G401 (cell line): ENCODE measurements at regions not wholly inside any gene's neighbourhood (a gene's known extent, or its start where the extent isn't known, plus 50 kb on each side); places are given as distances from the start of the nearest gene placed in this dataset.
"Not testable (repeated sequence)": the region's sequence is repeated elsewhere in the genome, so short reads cannot be mapped to it uniquely, and the experiment has no call there.

Experiments
- DNase-seq: peaks from one replicate; pipeline ENCODE4 v3.0.0-alpha.2; 2015; ENCODE audit warnings: low spot score
- in situ Hi-C: cut with HindIII; loops from 2 replicates; pipeline ENCODE4 v1.10.0; 2016; ENCODE audit warnings: low sequenced_read_pairs, mixed read lengths

DNA sequence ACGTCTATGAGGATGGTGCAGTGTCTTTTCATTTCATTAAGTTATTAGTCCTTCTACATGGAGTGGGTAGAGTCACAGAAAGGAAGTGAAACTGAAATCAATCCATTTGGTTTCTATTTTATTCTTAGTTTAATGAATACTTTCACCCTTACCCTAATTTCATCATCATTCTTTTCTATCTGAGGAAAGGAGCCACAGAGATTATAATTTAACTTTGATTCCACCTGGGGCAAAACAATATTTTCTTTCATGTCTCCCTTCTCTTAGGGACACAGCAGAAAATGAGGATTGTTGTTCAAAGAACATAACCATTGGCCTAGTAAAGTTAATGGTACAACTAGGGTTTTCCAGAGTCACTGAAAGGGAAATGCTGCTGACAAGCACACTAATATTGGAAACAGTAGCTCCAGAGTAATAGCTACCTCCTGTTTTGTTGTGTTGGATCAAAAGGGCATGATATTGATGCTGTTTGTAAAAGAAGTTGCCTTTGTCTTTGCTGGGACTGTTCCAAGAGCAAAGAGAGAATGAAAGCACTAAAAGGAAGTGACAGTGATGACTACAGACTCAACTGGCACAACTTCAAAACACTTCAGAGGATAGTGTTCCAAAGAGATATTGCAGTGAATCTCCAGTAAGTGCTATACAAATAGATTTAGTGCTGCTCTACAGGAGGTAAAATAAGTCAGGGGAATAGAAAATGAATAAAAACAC is 247.1 kb upstream of the PITX2 start:
- no peak for DNase-seq
- in situ Hi-C loops, result no loop called here

DNA sequence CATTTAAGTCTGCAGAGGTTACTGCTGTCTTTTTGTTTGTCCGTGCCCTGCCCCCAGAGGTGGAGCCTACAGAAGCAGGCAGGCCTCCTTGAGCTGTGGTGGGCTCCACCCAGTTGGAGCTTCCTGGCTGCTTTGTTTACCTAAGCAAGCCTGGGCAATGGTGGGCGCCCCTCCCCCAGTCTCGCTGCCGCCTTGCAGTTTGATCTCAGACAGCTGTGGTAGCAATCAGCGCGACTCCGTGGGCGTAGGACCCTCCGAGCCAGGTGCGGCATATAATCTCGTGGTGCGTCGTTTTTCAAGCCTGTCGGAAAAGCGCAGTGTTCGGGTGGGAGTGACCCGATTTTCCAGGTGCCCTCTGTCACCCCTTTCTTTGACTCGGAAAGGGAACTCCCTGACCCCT is 253.3 kb upstream of the PITX2 start:
- DNase-seq, in situ Hi-C loops: not testable (repeated sequence)

DNA sequence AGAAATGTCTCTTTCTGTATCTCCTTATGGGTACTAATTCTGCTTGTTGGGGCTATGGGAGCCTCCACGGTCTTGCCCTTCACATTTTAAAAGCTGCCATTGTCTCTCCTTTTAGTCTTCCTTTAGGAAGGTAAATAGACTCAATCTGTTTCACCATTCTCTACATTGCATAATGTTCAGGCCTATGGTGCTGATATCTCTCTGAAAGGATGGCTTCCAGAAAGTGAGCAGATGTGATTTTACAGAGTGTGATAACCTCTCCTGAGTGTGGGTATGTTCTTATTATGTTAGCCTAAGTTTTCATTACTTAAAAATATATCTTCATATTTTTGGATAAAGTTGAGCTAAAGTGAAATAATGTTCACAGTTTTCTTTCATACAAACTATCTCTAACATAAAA is 254.0 kb upstream of the PITX2 start:
- DNase-seq, result no peak
- in situ Hi-C loops, result no loop called here

DNA sequence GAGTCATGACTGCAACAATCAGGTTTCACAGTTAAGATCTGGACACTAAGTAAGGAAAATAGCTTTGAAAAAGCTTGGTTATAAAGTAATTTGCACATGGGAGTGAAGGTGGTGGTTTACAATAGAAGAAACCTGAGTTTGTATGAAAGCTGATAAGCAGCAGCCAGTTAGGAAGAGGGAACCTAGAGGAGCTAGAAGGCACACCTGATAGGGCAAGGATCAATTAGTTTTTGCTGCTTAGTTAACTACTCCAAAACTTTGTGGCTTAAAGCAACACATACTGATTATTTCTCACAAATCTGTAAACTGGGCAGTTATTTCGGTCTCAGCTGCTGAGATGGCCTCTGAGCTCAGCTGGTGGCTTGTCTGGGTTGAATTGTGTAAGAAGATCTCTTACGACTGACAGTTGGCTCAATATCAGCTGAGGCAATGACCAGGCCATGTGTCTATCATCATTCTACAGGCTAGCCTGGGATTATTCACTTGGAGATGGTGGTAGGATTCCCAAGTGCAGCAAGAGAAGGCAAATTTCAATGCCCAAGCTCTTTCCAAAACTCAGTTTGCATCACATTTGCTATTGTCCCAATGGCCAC is 255.0 kb upstream of the PITX2 start:
- in situ Hi-C loops, result no loop called here
- no peak for DNase-seq

DNA sequence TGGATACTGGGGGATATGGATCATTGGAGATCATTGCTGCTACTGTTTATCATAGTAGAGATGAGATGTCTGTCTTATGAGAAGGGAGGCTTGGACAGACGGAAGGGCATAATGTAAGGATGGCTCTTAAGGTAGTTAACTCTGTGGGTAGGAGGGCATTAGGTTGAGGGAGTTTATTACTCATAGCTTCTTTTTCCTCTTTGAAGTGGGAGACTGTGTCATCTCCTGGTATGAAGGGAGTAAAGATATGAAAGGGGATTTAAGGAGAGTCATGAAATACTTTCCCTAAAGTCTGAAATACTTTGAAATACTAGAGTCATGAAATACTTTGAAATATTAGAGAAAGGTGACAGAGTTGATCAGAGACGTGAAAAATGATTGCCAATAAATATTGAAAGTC is 255.5 kb upstream of the PITX2 start:
- in situ Hi-C loops, result no loop called here
- DNase-seq, result no peak

DNA sequence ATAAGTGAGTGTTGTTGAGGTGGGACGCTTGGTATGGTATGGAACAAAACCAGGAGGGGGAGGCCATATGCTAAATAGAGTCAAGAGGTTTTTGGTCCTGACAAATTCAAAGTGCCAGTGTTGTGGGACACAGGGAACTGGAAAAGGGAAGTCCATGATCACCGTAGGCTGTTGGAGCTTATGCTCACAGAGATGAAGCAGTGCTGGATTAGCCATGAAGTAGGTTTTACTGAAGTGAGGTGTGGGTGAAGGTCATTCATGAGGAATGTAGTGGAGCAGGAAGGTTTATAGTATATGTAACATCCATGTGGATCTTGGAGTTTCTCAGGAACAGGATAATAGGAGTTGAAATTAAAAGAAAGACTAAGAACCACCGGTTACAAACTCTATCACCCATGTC is 256.1 kb upstream of the PITX2 start:
- DNase-seq, result no peak
- in situ Hi-C loops, result no loop called here

DNA sequence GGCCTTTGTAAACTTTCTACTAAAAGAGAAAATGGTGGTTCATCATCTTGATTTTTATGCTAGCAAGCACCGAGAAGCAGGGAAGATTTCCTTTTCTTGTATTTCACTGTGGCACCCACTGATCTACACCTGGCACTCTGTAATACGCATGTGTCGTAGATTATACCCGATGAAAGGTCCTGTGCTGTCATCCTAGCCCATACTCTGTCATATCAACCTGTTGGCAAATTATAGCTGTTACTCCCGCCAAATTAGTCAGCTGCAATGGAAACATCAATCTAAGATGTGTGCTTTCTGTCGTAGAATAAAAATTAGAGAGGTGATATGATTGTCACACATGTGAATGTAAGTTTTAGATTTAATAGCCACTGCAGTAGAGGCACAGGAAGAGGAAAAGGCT is 263.4 kb upstream of the PITX2 start:
- in situ Hi-C loops, result no loop called here
- no peak for DNase-seq

DNA sequence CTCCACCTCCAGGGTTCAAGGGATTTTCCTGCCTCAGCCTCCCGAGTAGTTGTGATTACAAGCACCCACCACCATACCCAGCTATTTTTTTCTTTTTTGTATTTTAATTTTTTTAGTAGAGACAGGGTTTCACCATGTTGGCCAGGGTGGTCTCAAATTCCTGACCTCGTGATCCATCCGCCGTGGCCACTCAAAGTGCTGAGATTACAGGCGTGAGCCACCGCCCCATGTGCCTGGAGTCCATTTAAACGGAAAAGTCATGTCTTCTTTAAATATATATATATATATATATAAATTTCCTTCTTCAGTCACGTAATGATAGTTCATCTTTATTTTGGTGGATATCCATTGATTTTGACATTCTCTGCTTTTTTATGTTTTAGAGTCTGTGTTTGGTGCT is 264.0 kb upstream of the PITX2 start:
- in situ Hi-C loops, result no loop called here
- no peak for DNase-seq

DNA sequence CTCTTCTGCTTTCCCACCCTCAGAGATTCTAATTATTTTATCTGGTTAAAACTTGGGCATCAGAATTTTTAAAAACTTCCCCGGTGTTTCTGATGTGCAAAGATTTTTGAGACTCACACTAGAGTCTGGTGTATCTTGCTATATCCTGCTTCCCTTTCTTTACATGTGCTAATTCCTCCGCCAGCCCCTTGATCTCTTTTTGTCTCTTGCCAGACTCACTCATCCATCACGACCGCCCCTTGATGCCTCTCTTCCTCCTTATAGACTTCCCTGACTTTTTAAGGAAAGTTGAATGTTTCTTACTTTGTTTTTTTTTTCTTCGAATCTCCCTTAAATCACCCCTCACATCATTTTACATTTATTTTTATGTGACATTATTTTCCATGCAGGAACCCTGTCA is 274.9 kb upstream of the PITX2 start:
- DNase-seq, result no peak
- in situ Hi-C loops, result no loop called here

DNA sequence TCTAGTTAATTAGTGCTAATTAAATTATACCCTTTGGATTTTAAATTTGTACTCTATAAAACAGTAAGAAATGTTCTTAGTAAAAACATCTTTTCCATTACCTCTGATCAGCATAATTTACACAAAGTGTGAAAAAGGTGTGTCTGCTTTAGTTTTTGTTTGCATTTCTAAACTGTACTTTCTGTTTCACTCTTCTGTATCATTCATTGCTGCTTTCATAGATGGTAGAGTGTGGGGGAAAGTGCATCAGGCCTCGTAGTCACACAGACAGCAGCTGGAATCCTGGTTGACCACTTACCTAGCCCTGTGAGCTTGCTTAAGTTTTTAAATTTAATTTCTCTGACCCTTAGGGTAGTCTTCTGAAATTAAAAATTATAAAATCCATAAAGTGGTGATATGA is 275.4 kb upstream of the PITX2 start:
- in situ Hi-C loops, result no loop called here
- no peak for DNase-seq

DNA sequence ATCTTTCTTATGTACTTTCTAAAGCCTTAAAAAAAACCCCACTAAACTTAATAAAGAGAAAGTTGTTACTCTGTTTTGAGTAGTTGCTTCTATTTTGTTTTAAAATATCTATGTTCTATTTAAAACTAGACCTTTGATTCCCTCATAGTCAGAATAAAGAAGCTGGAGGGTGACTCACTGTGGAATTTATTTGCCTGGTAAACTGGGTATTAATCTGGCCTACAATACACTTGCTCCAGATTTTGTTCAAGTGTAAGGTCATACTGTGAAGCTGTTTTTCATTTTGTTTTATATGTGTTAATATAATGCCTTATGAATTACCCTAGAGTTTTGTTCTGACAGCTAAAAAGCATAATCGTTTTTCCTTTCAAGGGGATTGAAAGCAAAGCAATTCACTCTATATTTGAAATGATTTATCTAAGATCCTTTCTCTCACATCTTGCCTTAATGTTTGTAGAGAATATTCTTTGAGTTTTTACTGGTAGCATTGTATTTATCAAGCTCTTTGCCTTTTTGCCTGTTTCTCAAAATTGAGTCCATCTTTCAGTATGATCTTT is 277.4 kb upstream of the PITX2 start:
- in situ Hi-C loops, result no loop called here
- no peak for DNase-seq

DNA sequence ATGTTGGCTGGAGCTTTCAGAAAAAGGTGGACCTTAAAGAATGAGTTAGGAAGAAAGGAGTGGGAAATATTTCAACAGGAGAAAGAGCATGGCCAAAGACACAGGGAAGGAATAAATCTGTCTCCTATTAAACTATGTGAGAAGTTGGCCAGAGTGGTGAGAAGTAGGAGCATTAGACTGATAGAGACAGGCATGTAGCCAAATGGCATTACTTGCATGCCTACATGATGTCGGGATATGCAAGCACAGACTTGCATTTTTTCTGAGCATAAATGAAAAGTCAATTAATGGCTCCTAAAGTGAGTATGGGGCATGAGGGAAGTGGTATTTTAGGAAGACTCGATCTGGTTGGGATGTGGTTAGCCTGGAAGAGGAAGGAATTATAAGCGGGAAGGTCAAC is 279.6 kb upstream of the PITX2 start:
- no peak for DNase-seq
- in situ Hi-C loops, result no loop called here

DNA sequence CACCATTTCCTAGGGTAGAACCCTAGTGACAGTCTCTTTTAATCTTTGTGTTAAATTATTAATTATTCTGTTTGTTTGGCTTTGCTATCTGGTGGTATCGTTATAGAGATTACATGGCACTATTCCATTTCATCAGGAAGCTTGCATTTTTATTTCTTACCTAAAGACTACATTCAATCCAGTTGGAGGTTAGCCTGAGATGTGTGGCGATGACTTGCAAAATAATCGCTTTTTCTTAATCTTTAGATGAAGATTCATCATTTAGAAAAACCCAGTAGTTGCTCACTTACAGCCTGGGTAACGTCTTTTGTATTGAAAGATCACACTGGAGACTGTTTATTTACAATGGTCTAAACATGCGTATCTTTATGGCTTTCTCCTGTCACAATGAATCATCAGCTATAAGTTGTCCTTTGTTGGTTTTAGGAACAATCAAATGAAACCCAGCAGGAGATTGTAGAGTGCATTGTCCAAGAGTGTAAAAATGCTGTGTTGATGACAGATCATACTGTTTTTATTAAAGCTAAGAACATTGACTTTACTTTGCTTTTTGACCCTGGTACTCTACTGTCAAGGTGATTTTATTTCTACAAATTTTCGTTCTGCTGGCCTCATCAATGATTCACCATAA is 281.7 kb upstream of the PITX2 start:
- DNase-seq, result no peak
- in situ Hi-C loops, result no loop called here

DNA sequence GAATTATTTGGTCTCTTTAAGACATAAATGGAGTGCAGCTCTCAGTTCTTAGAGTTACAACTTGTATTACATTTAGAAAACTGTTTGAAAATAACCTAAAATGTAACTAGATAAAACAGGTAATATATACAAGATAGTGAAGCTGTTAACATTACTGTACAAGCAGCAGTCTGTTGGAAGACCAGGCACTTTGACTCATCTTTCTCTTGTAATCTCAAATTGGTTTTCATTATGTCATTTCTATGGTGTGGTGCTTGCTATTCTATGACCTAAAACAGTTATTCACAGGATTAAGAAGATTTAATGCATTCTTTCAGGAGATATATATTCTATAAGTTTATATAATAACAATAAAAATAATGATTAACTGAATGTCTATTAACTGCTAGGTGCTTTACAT is 282.5 kb upstream of the PITX2 start:
- in situ Hi-C loops, result no loop called here
- DNase-seq, result no peak

DNA sequence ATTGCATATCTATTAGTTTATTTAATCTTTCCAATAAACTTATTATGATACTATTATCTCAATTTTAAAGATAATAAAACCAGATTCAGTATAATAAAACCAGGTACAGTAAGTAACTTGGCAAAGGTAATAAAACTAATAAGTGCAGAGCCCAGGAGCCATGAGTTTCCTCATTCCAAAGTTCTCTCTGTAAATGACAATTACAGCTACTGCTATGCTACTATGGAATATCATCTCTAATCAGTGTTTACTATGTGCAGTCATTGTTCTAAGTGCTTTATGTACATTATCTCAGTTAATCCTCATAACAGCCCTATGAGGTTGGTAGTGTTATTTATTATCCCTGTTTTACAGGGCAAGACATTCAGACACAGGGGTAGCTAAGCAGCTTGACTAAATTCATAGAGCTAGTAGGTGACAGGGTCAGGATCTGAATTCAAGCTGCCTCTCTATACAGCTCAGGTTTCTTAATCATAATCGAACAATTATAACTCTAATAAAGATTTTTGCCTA is 285.0 kb upstream of the PITX2 start:
- DNase-seq, result no peak
- in situ Hi-C loops, result no loop called here

DNA sequence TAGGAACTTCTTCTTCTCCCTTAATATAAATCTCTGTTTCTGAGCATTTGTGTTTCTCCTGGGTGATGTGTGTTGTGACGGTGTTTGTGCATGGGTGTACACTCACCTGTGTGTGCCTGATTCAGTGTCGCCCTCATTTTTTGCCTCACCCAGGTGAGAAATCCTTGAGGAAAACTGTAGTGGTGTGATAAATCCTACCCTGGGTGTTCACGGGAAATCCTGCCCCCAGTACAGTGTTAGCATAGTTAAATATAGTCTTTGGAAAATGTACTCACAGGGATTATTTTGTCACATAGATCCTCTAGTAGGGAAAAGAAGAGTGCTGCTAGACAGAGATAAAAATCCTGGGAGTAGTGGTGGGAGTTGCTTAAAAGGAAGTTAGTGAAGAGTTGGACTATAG is 291.9 kb upstream of the PITX2 start:
- in situ Hi-C loops, result no loop called here
- DNase-seq, result no peak

DNA sequence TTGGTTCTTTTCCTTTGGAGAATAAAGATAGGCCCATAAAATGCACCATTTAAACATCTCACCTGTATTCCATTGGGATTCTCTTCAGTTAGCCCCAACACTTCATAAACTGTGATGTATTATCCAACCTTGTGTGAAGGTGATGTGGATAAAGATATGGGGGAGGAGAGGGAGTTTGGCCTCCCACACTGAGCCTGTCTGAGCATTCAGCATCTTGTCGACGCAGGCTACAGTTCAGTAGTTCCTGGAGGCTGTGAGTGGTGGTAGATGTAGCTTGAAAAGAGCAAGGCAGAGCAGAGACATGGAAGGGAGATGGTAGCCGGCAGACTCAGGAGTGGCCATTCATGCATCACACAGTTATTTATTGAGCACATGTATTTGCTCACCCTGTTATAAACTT is 292.4 kb upstream of the PITX2 start:
- DNase-seq, result no peak
- in situ Hi-C loops, result no loop called here

DNA sequence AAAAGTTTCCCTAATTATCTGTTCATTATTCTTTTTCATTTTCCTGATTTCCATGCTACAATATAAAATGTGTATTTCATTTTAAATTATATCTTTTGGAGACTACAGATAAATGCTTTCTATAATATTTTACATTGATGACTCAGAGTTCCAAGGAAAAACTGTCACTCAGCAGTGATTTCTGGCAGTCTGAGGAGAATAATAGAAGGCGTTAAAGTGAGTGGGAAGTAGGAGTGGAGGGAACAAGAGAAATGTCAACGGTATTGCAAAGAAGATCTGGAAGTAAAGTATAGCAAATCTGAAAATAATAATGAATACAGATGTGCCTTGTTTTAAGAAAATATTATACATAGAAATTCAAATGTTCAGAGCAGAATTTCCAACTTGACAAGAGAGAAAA is 293.6 kb upstream of the PITX2 start:
- DNase-seq, result no peak
- in situ Hi-C loops, result no loop called here

DNA sequence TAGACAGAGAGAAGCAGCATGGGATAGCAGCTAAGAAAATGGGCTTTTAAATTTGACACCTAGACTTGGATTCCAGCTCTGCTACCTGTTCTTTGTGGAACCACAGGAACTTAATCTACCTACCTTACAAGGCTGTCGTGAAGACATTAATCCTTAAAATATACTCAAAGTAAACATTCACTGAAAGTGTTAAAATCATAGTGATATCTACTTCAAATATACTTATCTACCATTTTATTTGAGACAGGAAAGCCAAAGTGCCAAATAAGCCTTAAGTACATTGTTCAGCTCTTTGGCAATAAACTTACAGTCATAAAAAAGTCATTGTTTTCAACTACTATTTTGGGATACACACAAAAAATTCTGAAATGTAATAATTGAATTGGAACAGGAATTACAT is 295.0 kb upstream of the PITX2 start:
- in situ Hi-C loops, result no loop called here
- no peak for DNase-seq

DNA sequence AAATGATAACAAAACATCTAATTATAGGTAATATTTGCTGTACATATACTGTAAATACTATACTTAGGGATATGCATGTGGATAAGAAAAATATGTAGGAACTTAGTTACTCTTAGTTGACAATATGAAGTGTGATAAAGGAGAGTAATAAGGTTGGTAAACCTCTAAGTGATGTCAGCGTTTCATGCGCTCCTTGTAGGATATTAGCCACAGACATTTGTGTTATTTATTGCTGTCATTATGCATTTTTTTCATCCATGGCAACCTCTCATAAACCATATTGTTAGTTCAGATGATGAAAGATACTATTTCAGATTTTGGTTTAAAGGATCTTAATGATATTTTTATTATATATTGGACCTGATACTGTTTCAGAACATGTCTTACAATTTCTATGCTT is 298.1 kb upstream of the PITX2 start:
- in situ Hi-C loops, result no loop called here
- DNase-seq, result no peak

DNA sequence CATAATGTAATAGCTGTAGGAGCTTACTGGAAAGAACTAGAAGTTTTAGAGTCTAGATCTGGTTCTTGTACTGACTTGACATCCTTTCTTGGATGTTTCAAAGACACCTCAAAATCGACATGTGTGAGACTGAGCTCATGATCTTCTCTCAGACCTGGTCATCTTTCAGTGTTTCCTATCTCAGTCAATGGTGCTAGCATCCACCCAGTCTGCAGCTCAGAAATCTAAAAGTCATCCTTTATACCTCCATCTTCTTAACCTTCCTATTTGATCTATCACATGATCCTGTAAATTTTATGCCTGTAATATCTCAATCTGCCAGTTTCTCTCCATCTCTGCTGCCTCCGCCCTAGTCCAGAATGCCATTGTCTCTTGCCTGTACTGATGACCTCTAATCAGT is 301.9 kb upstream of the PITX2 start:
- no peak for DNase-seq
- in situ Hi-C loops, result no loop called here
